H9 (cell line): ENCODE measurements at regions not wholly inside any gene's neighbourhood (a gene's known extent, or its start where the extent isn't known, plus 50 kb on each side); places are given as distances from the start of the nearest gene placed in this dataset.
"Not testable (repeated sequence)": the region's sequence is repeated elsewhere in the genome, so short reads cannot be mapped to it uniquely, and the experiment has no call there.

Experiments used
- DNase-seq: peaks from one replicate; pipeline ENCODE4 v3.0.0-alpha.2; 2017
- H2AFZ ChIP-seq: one replicate; pipeline ENCODE4 v1.6.1; 2013; ENCODE audit warnings: mild to moderate bottlenecking, low read length, control low read depth, moderate library complexity
- H2AK5ac ChIP-seq: 2 replicates; pipeline ENCODE4 v1.6.1; 2013; ENCODE audit warnings: low read length, control low read depth, mixed read lengths; ENCODE audit not compliant: insufficient read length
- H2BK120ac ChIP-seq: one replicate; pipeline ENCODE4 v1.6.1; 2013; ENCODE audit warnings: low read depth, mild to moderate bottlenecking, low read length, control low read depth, inconsistent platforms; ENCODE audit not compliant: poor library complexity, severe bottlenecking
- H2BK12ac ChIP-seq: 2 replicates; pipeline ENCODE4 v1.6.1; 2013; ENCODE audit warnings: low read length, control low read depth, mixed read lengths, low read depth; ENCODE audit not compliant: insufficient read length
- H2BK15ac ChIP-seq: 2 replicates; pipeline ENCODE4 v1.6.1; 2013; ENCODE audit warnings: low read depth, low read length, control low read depth
- H2BK20ac ChIP-seq: one replicate; pipeline ENCODE4 v1.6.1; 2013; ENCODE audit warnings: low read depth, mild to moderate bottlenecking, low read length, control low read depth, inconsistent platforms; ENCODE audit not compliant: poor library complexity, severe bottlenecking
- H2BK5ac ChIP-seq: 2 replicates; pipeline ENCODE4 v1.6.1; 2013; ENCODE audit warnings: low read length, control low read depth, mixed read lengths; ENCODE audit not compliant: insufficient read length
- H3K14ac ChIP-seq: 2 replicates; pipeline ENCODE4 v1.6.1; 2013; ENCODE audit warnings: low read length, control low read depth; ENCODE audit not compliant: insufficient read depth
- H3K18ac ChIP-seq: 2 replicates; pipeline ENCODE4 v1.6.1; 2013; ENCODE audit warnings: low read depth, mild to moderate bottlenecking, mixed read lengths, low read length, control low read depth; ENCODE audit not compliant: insufficient read length
- H3K23ac ChIP-seq: 2 replicates; pipeline ENCODE4 v1.6.1; 2013; ENCODE audit warnings: low read length, control low read depth, mixed read lengths, low read depth; ENCODE audit not compliant: insufficient read length
- H3K23me2 ChIP-seq: 2 replicates; pipeline ENCODE4 v1.6.1; 2013; ENCODE audit warnings: low read depth, mild to moderate bottlenecking, mixed read lengths, low read length, control low read depth; ENCODE audit not compliant: insufficient read length, poor library complexity, severe bottlenecking
- H3K27ac ChIP-seq: 2 replicates; pipeline ENCODE4 v1.5.1; 2013; ENCODE audit warnings: low read length, control low read depth, mixed read lengths, low read depth; ENCODE audit not compliant: insufficient read length
- H3K27me3 ChIP-seq: 2 replicates; pipeline ENCODE4 v1.6.1; 2013; ENCODE audit warnings: low read length, control low read depth, inconsistent platforms; ENCODE audit not compliant: insufficient read depth
- H3K4ac ChIP-seq: 2 replicates; pipeline ENCODE4 v1.6.1; 2013; ENCODE audit warnings: low read depth, mild to moderate bottlenecking, control low read depth, inconsistent platforms, low read length, moderate library complexity
- H3K4me1 ChIP-seq: 2 replicates; pipeline ENCODE4 v1.6.1; 2013; ENCODE audit warnings: low read length, control low read depth, inconsistent platforms; ENCODE audit not compliant: insufficient read depth
- H3K4me2 ChIP-seq: 2 replicates; pipeline ENCODE4 v1.6.1; 2013; ENCODE audit warnings: low read length, control low read depth, mixed read lengths; ENCODE audit not compliant: insufficient read length, insufficient read depth
- H3K56ac ChIP-seq: 2 replicates; pipeline ENCODE4 v1.6.1; 2013; ENCODE audit warnings: low read depth, mild to moderate bottlenecking, mixed read lengths, low read length, control low read depth; ENCODE audit not compliant: insufficient read length
- H3K79me1 ChIP-seq: 2 replicates; pipeline ENCODE4 v1.6.1; 2013; ENCODE audit warnings: low read depth, mild to moderate bottlenecking, moderate library complexity, low read length, control low read depth, inconsistent platforms; ENCODE audit not compliant: insufficient read depth, poor library complexity, severe bottlenecking
- H3K79me2 ChIP-seq: 2 replicates; pipeline ENCODE4 v1.6.1; 2013; ENCODE audit warnings: low read length, control low read depth, inconsistent platforms; ENCODE audit not compliant: insufficient read depth
- H3K9ac ChIP-seq: 2 replicates; pipeline ENCODE4 v1.6.1; 2013; ENCODE audit warnings: low read length, control low read depth, mixed read lengths; ENCODE audit not compliant: insufficient read length; ENCODE audit errors: extremely low read depth
- H3K9me3 ChIP-seq: one replicate; pipeline ENCODE4 v1.6.1; 2013; ENCODE audit warnings: low read depth, low read length, inconsistent platforms; ENCODE audit not compliant: control insufficient read depth
- H3T11ph ChIP-seq: one replicate; pipeline ENCODE4 v1.6.1; 2013; ENCODE audit warnings: mild to moderate bottlenecking, low read length, control low read depth, inconsistent platforms
- H4K20me1 ChIP-seq: one replicate; pipeline ENCODE4 v1.6.1; 2013; ENCODE audit not compliant: control insufficient read depth, insufficient read length, insufficient read depth
- H4K5ac ChIP-seq: 2 replicates; pipeline ENCODE4 v1.6.1; 2013; ENCODE audit warnings: low read depth, mild to moderate bottlenecking, mixed read lengths, low read length, control low read depth; ENCODE audit not compliant: insufficient read length
- H4K8ac ChIP-seq: replicated peaks from 2 replicates; pipeline ENCODE4 v1.6.1; 2013; ENCODE audit warnings: low read length, control low read depth, mixed read lengths, low read depth; ENCODE audit not compliant: insufficient read length
- H4K91ac ChIP-seq: 2 replicates; pipeline ENCODE4 v1.6.1; 2013; ENCODE audit warnings: low read depth, mild to moderate bottlenecking, moderate library complexity, mixed read lengths, low read length, control low read depth; ENCODE audit not compliant: insufficient read length
- H3K27ac Mint-ChIP-seq, 3 experiments: 2 replicates in 2 of 3; 3 replicates in 1 of 3; pipeline ENCODE4 v1.8.0; 2020 to 2021; ENCODE audit warnings: mixed read lengths in 3 of 3, mild to moderate bottlenecking in 1 of 3, moderate library complexity in 1 of 3
- H3K27me3 Mint-ChIP-seq: 2 replicates; pipeline ENCODE4 v1.8.0; 2021; ENCODE audit warnings: low read depth, mild to moderate bottlenecking, moderate library complexity, mixed read lengths
- H3K36me3 Mint-ChIP-seq, 3 experiments: 2 replicates in 2 of 3; 3 replicates in 1 of 3; pipeline ENCODE4 v1.8.0; 2020 to 2021; ENCODE audit warnings: low read depth in 3 of 3, mixed read lengths in 3 of 3; ENCODE audit not compliant: insufficient read depth in 1 of 3
- H3K4me1 Mint-ChIP-seq, 2 experiments: 2 replicates each; pipeline ENCODE4 v1.8.0; 2020; ENCODE audit warnings: mixed read lengths in 2 of 2
- H3K4me3 Mint-ChIP-seq, 2 experiments: 2 replicates in 1 of 2; 3 replicates in 1 of 2; pipeline ENCODE4 v1.8.0; 2020 to 2021; ENCODE audit warnings: mild to moderate bottlenecking in 2 of 2, mixed read lengths in 2 of 2, moderate library complexity in 1 of 2
- H3K9me3 Mint-ChIP-seq, 2 experiments: 2 replicates in 1 of 2; 3 replicates in 1 of 2; pipeline ENCODE4 v1.8.0; 2020; ENCODE audit warnings: mild to moderate bottlenecking in 2 of 2, mixed read lengths in 2 of 2, moderate library complexity in 1 of 2
- WGBS: extraction: QIAGEN DNeasy Blood & Tissue Kit; methylation state at CpG from one replicate; pipeline ENCODE4 v1.1.7; 2013; ENCODE audit warnings: missing lambda C conversion rate, low lambda C conversion rate, mixed read lengths; ENCODE audit not compliant: insufficient read length; ENCODE audit errors: extremely low coverage; 5-methylcytosine and 5-hydroxymethylcytosine counted together
- TF ChIP-seq, protein P1 (sequence below): fragments of 200-600 bp; sonication (generic); conservative IDR thresholded peaks from 3 replicates; pipeline ENCODE4 v1.8.0; 2021; ENCODE audit warnings: antibody characterized with exemption, mild to moderate bottlenecking

DNA sequence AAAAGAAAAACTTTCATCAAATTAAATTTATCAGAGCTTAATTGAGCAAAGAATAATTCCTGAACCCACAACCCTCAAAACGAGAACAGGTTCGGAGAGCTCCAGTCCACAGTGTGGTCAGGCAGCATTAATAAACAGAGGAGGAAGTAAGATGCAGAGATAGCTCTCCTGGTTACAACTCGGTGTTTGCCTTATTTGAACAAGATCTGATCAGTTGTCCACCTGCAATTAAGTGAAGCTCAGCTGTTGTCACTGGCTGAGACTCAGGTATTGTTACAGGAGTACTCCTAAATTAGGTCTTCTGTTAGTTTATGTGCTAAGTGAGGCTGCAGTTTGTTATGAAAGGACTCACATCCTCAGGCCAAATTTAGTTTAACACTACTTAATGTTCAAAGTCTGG is 451.4 kb upstream of the PDE3A start:
- no peak overlapping the region for H3K4me2 ChIP-seq
- no peak overlapping the region for H3K9ac ChIP-seq
- H4K20me1 ChIP-seq = no peaks in the 10 kb centered on the region
- H3K4ac ChIP-seq = no peak overlapping the region
- no peak overlapping the region for H2BK120ac ChIP-seq
- H3K27ac ChIP-seq = no peak overlapping the region
- no peak overlapping the region for H4K5ac ChIP-seq
- H2BK5ac ChIP-seq = no peak overlapping the region
- H3K4me3 Mint-ChIP-seq = no peak overlapping the region
- no peaks in the 10 kb centered on the region for H3K79me1 ChIP-seq
- H3K27me3 Mint-ChIP-seq = no peaks in the 10 kb centered on the region
- no peaks in the 10 kb centered on the region for H3K9me3 ChIP-seq
- H4K8ac ChIP-seq = no peak overlapping the region
- DNase-seq = no peak
- H2AFZ ChIP-seq = no peak overlapping the region
- no peak overlapping the region for H3K23ac ChIP-seq
- TF ChIP-seq, protein P1, sequence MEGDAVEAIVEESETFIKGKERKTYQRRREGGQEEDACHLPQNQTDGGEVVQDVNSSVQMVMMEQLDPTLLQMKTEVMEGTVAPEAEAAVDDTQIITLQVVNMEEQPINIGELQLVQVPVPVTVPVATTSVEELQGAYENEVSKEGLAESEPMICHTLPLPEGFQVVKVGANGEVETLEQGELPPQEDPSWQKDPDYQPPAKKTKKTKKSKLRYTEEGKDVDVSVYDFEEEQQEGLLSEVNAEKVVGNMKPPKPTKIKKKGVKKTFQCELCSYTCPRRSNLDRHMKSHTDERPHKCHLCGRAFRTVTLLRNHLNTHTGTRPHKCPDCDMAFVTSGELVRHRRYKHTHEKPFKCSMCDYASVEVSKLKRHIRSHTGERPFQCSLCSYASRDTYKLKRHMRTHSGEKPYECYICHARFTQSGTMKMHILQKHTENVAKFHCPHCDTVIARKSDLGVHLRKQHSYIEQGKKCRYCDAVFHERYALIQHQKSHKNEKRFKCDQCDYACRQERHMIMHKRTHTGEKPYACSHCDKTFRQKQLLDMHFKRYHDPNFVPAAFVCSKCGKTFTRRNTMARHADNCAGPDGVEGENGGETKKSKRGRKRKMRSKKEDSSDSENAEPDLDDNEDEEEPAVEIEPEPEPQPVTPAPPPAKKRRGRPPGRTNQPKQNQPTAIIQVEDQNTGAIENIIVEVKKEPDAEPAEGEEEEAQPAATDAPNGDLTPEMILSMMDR = no peak
- H3K56ac ChIP-seq = no peak overlapping the region
- WGBS = no CpG with 5 or more reads among the region's 3 CpGs
- H3K4me1 Mint-ChIP-seq = peaks cover 38 to 47% of the 10 kb centered on the region in 2 experiments
- H2BK15ac ChIP-seq = no peak overlapping the region
- no peak overlapping the region for H2BK20ac ChIP-seq
- H2BK12ac ChIP-seq = no peak overlapping the region
- no peak overlapping the region for H4K91ac ChIP-seq
- no peak overlapping the region for H3T11ph ChIP-seq
- H3K23me2 ChIP-seq = no peaks in the 10 kb centered on the region
- no peak overlapping the region for H2AK5ac ChIP-seq
- H3K79me2 ChIP-seq = no peaks in the 10 kb centered on the region
- no peaks in the 10 kb centered on the region for H3K27me3 ChIP-seq
- H3K36me3 Mint-ChIP-seq = peaks cover 0 to 2% (median 0%) of the 10 kb centered on the region in 3 experiments; a peak in 2 of 7 replicates
- no peak overlapping the region for H3K18ac ChIP-seq
- H3K27ac Mint-ChIP-seq = peak overlapping the region in 2 of 3 experiments; percentile 17 to 59; a peak in 2 of 7 replicates
- H3K9me3 Mint-ChIP-seq = no peaks in the 10 kb centered on the region; a peak in 2 of 5 replicates
- no peak overlapping the region for H3K14ac ChIP-seq
- peaks cover 2% of the 10 kb centered on the region; the same call in 1 of the 2 replicates for H3K4me1 ChIP-seq

DNA sequence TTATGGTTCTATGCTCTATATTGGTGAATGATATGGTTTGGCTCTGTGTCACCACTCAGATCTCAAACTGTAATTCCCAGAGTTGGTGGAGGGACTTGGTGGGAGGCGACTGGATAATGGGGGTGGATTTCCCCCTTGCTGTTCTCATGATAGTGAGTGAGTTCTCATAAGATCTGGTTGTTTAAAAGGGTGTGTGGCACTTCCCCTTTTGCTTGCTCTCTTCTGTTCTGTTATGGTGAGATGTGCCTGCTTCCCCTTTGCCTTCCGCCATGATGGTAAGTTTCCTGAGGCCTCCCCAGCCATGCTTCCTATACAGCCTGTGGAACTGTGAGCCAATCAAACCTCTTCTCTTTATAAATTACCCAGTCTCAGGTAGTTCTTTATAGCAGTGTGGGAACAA is 446.6 kb upstream of the PDE3A start:
- H2BK5ac ChIP-seq, H3K27ac Mint-ChIP-seq, H4K5ac ChIP-seq: not testable (repeated sequence)

More for the DNA sequence above, 446.6 kb upstream of the PDE3A start:
- H3K4me1 ChIP-seq, H2BK12ac ChIP-seq, H2AK5ac ChIP-seq, H3T11ph ChIP-seq, H3K27me3 ChIP-seq, H3K79me2 ChIP-seq, H2AFZ ChIP-seq, H2BK120ac ChIP-seq, H4K20me1 ChIP-seq, H3K27ac ChIP-seq, H3K9me3 Mint-ChIP-seq, H3K23ac ChIP-seq, H3K36me3 Mint-ChIP-seq, H3K4me2 ChIP-seq, H4K8ac ChIP-seq, H3K9me3 ChIP-seq, H3K56ac ChIP-seq, DNase-seq, H4K91ac ChIP-seq, H3K27me3 Mint-ChIP-seq, H3K14ac ChIP-seq, H3K9ac ChIP-seq, H3K23me2 ChIP-seq, H3K4me3 Mint-ChIP-seq, H3K4ac ChIP-seq, H2BK20ac ChIP-seq, H2BK15ac ChIP-seq, H3K18ac ChIP-seq, H3K79me1 ChIP-seq: not testable (repeated sequence)
- WGBS = no CpG with 5 or more reads among the region's 2 CpGs
- H3K4me1 Mint-ChIP-seq = peaks cover 13 to 14% of the 10 kb centered on the region in 2 experiments
